ENCODE measurements at regions not wholly inside any gene's neighbourhood (a gene's known extent, or its start where the extent isn't known, plus 50 kb on each side); places are given as distances from the start of the nearest gene placed in this dataset.

DNA sequence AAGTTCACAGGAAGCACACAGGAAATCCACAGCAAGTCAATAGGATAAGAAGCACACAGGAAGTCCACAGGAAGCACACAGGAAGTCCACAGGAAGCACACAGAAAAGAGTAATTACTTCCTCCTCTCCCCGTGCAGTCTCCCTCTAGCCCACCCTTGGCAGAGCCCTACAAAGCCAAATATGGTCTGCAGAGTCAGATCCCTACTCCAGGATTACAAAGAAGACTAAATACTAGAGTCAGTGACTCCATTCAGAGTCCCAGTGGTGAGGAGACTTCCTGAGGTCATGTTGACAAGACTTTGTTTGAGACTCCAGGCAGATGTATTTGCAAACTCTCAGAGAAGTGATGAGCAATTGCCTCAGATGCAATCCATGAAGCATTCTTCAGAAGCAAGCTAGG lies 398.6 kb upstream of the AUTS2 start:
- TF ChIP-seq EZH2 (IDR thresholded peaks at IDR 0.05) (no peak), POLR2AphosphoS5 (IDR thresholded peaks at IDR 0.05; ENCODE audit: borderline replicate concordance, low read depth, low read length) (no peak; the same call in 1 of the 2 replicates), FOXP2 (optimal IDR thresholded peaks at IDR 0.05; ENCODE audit: control extremely low read depth, extremely low read length, insufficient read depth) (no peak)
